ENCODE measurements at regions not wholly inside any gene's neighbourhood (a gene's known extent, or its start where the extent isn't known, plus 50 kb on each side); places are given as distances from the start of the nearest gene placed in this dataset.

- no peaks in the 10 kb centered on the region for H4K20me1 ChIP-seq (ENCODE audit: insufficient read depth, low read length)
- ATAC-seq (no peak), DNase-seq (ENCODE audit: low spot score) (no peak), FAIRE-seq (no peak)
- in situ Hi-C loops (cut with HindIII; ENCODE audit: extremely low pct_ligation_motif_present, low pct_unique_long_range_greater_than_20kb) (no loop called here), intact Hi-C loops (cut with micrococcal nuclease; ENCODE audit: unreplicated experiment) (no loop called here)
- H3K79me2 ChIP-seq (ENCODE audit: insufficient read depth, low read length) = no peaks in the 10 kb centered on the region
- 40% methylated on average over 2 of the region's 2 CpGs for WGBS (ENCODE audit: low lambda C conversion rate)
- no peak overlapping the region for H3K4me2 ChIP-seq (ENCODE audit: low read depth, low read length)
- H3K9me3 ChIP-seq (ENCODE audit: low read length) = no peaks in the 10 kb centered on the region
- H3K4me1 ChIP-seq (ENCODE audit: insufficient read depth, low read length) = no peaks in the 10 kb centered on the region
- ChIA-PET CTCF (ENCODE audit: low intra/inter-chr PET ratio, low total read pairs) (no interaction called here), POLR2A (no interaction called here)
- BruUV-seq (replicated peaks) = no TSS peak
- H3K9ac ChIP-seq (ENCODE audit: insufficient read depth, low read depth, low read length) = no peak overlapping the region
- no peak overlapping the region for H2AFZ ChIP-seq (ENCODE audit: low read length)
- H3K27me3 ChIP-seq (ENCODE audit: control insufficient read depth in 1 of 2, insufficient read depth in 2 of 2, low read length in 2 of 2) = no peaks in the 10 kb centered on the region
- H3K27ac ChIP-seq (ENCODE audit: extremely low read length, insufficient read depth, low read length) = no peak overlapping the region
- H3K36me3 ChIP-seq (replicated peaks in 1 of 2; ENCODE audit: control insufficient read depth in 1 of 2, insufficient read depth in 2 of 2, low read length in 2 of 2) = no peaks in the 10 kb centered on the region
- TF ChIP-seq SPEN (CRISPR knock-in tag; IDR thresholded peaks at IDR 0.05; ENCODE audit: low read depth) = no peak
- TF ChIP-seq RNF219 (CRISPR knock-in tag; IDR thresholded peaks at IDR 0.05) = no peak
- TF ChIP-seq GATAD2A (CRISPR knock-in tag; IDR thresholded peaks at IDR 0.05) = no peak
- no peak for TF ChIP-seq SMAD1 (CRISPR knock-in tag; IDR thresholded peaks at IDR 0.05; ENCODE audit: borderline replicate concordance, low read depth)
- TF ChIP-seq DMAP1 (CRISPR knock-in tag; IDR thresholded peaks at IDR 0.05) = no peak
- TF ChIP-seq ZNF580 (CRISPR knock-in tag; IDR thresholded peaks at IDR 0.05; ENCODE audit: borderline replicate concordance, low read depth) = no peak
- TF ChIP-seq ZNF709 (CRISPR knock-in tag; IDR thresholded peaks at IDR 0.05) = no peak
- no peak for TF ChIP-seq MIER3 (CRISPR knock-in tag; IDR thresholded peaks at IDR 0.05; ENCODE audit: borderline replicate concordance)
- no peak for TF ChIP-seq ZNF460 (CRISPR knock-in tag; IDR thresholded peaks at IDR 0.05; ENCODE audit: borderline replicate concordance)
- no peak for TF ChIP-seq ZNF414 (CRISPR knock-in tag; IDR thresholded peaks at IDR 0.05)
- H3K4me3 ChIP-seq (replicated peaks in 1 of 3; ENCODE audit: insufficient read depth in 1 of 3, low read depth in 2 of 3, low read length in 3 of 3) = no peak overlapping the region
These were observed 1604.6 kb downstream of the HACE1 start for GRCh38 chr6:103255132-103255531.

All from HepG2 (cell line).